ENCODE measurements at regions not wholly inside any gene's neighbourhood (a gene's known extent, or its start where the extent isn't known, plus 50 kb on each side); places are given as distances from the start of the nearest gene placed in this dataset.

DNA sequence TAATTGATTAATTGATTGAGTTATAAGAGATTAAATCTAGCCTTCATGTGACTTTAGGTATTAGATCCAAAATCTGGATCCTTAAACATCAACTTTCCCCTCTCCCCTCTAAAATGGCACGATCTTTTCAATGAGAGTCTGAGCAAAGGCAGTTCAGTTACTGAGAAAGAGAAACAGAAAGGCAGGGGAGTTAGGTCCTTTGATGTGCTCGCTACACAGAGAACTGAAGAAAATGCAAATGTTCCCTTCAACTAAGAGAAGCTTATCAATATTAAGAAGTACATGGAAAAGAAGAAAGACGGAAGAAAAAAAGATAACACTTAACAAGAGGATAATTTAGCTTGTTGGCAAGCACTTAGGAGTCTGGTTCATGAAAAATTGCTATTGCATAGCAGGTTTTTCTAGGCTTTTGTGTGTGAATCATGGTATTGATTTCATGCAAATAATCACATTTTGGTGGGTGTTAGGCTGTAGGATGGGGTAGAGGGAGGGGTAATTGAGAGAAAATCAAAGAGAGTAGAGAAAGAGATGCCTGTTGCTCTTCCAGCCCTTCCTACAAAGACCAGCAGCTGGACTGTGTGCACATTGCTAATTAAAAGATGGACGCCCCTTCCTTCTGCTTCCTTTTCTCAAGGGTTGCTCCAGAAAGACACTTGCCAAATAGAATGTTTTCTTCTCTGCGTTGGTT lies 307.6 kb upstream of the PLXNA2 start:
- TF ChIP-seq EP300 (IDR thresholded peaks at IDR 0.05; ENCODE audit: borderline replicate concordance) (no peak), CREB1 (IDR thresholded peaks at IDR 0.05; ENCODE audit: low read depth) (no peak), ZBTB7A (IDR thresholded peaks at IDR 0.05; ENCODE audit: low read depth) (no peak), YY1 (IDR thresholded peaks at IDR 0.05; ENCODE audit: low read depth) (no peak), CEBPB (IDR thresholded peaks at IDR 0.05) (no peak), USF1 (IDR thresholded peaks at IDR 0.05) (no peak), TAF1 (IDR thresholded peaks at IDR 0.05; ENCODE audit: low read depth) (no peak), TEAD4 (IDR thresholded peaks at IDR 0.05) (no peak), NFIC (IDR thresholded peaks at IDR 0.05) (no peak), EGR1 (IDR thresholded peaks at IDR 0.05) (no peak), FOXM1 (IDR thresholded peaks at IDR 0.05; ENCODE audit: borderline replicate concordance, low read depth) (no peak), TCF12 (IDR thresholded peaks at IDR 0.05; ENCODE audit: low read depth) (no peak), MAX (IDR thresholded peaks at IDR 0.05) (no peak), RAD21 (IDR thresholded peaks at IDR 0.05; ENCODE audit: low read depth) (no peak)
- TF ChIP-seq, protein P1, sequence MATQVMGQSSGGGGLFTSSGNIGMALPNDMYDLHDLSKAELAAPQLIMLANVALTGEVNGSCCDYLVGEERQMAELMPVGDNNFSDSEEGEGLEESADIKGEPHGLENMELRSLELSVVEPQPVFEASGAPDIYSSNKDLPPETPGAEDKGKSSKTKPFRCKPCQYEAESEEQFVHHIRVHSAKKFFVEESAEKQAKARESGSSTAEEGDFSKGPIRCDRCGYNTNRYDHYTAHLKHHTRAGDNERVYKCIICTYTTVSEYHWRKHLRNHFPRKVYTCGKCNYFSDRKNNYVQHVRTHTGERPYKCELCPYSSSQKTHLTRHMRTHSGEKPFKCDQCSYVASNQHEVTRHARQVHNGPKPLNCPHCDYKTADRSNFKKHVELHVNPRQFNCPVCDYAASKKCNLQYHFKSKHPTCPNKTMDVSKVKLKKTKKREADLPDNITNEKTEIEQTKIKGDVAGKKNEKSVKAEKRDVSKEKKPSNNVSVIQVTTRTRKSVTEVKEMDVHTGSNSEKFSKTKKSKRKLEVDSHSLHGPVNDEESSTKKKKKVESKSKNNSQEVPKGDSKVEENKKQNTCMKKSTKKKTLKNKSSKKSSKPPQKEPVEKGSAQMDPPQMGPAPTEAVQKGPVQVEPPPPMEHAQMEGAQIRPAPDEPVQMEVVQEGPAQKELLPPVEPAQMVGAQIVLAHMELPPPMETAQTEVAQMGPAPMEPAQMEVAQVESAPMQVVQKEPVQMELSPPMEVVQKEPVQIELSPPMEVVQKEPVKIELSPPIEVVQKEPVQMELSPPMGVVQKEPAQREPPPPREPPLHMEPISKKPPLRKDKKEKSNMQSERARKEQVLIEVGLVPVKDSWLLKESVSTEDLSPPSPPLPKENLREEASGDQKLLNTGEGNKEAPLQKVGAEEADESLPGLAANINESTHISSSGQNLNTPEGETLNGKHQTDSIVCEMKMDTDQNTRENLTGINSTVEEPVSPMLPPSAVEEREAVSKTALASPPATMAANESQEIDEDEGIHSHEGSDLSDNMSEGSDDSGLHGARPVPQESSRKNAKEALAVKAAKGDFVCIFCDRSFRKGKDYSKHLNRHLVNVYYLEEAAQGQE (IDR thresholded peaks at IDR 0.05; ENCODE audit: low read depth), result no peak

- TF ChIP-seq USF1 (IDR thresholded peaks at IDR 0.05) (no peak), EGR1 (IDR thresholded peaks at IDR 0.05) (no peak), TEAD4 (IDR thresholded peaks at IDR 0.05) (no peak), TCF12 (IDR thresholded peaks at IDR 0.05; ENCODE audit: low read depth) (no peak), YY1 (IDR thresholded peaks at IDR 0.05; ENCODE audit: low read depth) (no peak), TAF1 (IDR thresholded peaks at IDR 0.05; ENCODE audit: low read depth) (no peak), EP300 (IDR thresholded peaks at IDR 0.05; ENCODE audit: borderline replicate concordance) (no peak), CREB1 (IDR thresholded peaks at IDR 0.05; ENCODE audit: low read depth) (no peak), FOXM1 (IDR thresholded peaks at IDR 0.05; ENCODE audit: borderline replicate concordance, low read depth) (no peak), RAD21 (IDR thresholded peaks at IDR 0.05; ENCODE audit: low read depth) (no peak), MAX (IDR thresholded peaks at IDR 0.05) (no peak), CEBPB (IDR thresholded peaks at IDR 0.05) (no peak), ZBTB7A (IDR thresholded peaks at IDR 0.05; ENCODE audit: low read depth) (no peak), NFIC (IDR thresholded peaks at IDR 0.05) (no peak)
- TF ChIP-seq, protein P1 (IDR thresholded peaks at IDR 0.05; ENCODE audit: low read depth), result no peak
Measured at GRCh38 chr1:208552928-208553327, 308.7 kb upstream of the PLXNA2 start.

GRCh38 chr1:208556461-208556860 lies 312.3 kb upstream of the PLXNA2 start:
- TF ChIP-seq TAF1 (IDR thresholded peaks at IDR 0.05; ENCODE audit: low read depth), result no peak
- no peak for TF ChIP-seq MAX (IDR thresholded peaks at IDR 0.05)
- no peak for TF ChIP-seq CREB1 (IDR thresholded peaks at IDR 0.05; ENCODE audit: low read depth)
- no peak for TF ChIP-seq YY1 (IDR thresholded peaks at IDR 0.05; ENCODE audit: low read depth)
- no peak for TF ChIP-seq CEBPB (IDR thresholded peaks at IDR 0.05)

- no peak for TF ChIP-seq FOXM1 (IDR thresholded peaks at IDR 0.05; ENCODE audit: borderline replicate concordance, low read depth)
- TF ChIP-seq TEAD4 (IDR thresholded peaks at IDR 0.05), result no peak
- TF ChIP-seq TAF1 (IDR thresholded peaks at IDR 0.05; ENCODE audit: low read depth), result no peak
- TF ChIP-seq, protein P1 (IDR thresholded peaks at IDR 0.05; ENCODE audit: low read depth), result no peak
- no peak for TF ChIP-seq EP300 (IDR thresholded peaks at IDR 0.05; ENCODE audit: borderline replicate concordance)
- TF ChIP-seq RAD21 (IDR thresholded peaks at IDR 0.05; ENCODE audit: low read depth), result no peak
- no peak for TF ChIP-seq CEBPB (IDR thresholded peaks at IDR 0.05)
- TF ChIP-seq YY1 (IDR thresholded peaks at IDR 0.05; ENCODE audit: low read depth), result no peak
Measured at GRCh38 chr1:208557046-208557722, 313.0 kb upstream of the PLXNA2 start.

All from Ishikawa (cell line).